Naive thymus-derived CD4-positive, alpha-beta T cell (primary cell): ENCODE measurements at regions not wholly inside any gene's neighbourhood (a gene's known extent, or its start where the extent isn't known, plus 50 kb on each side); places are given as distances from the start of the nearest gene placed in this dataset.

Experiments
- ATAC-seq: fragments of 150-1000 bp; cut with Tn5 transposase; 2 replicates; pipeline ENCODE4 v1.10.0; 2021; ENCODE audit warnings: mild to moderate bottlenecking, moderate library complexity
- CTCF ChIA-PET: fragments of 350-600 bp; sonication (Branson Sonifier 250); formaldehyde crosslinking; loops from one replicate; lab custom pipeline; 2021; ENCODE audit warnings: antibody characterized with exemption; lab: Charles Lee
- POLR2A ChIA-PET: fragments of 350-600 bp; sonication (Branson Sonifier 250); formaldehyde crosslinking; loops from one replicate; lab custom pipeline; 2021; ENCODE audit warnings: antibody characterized with exemption, inconsistent platforms; lab: Charles Lee
- DNase-seq, 9 donors: peaks; one replicate each; pipeline versions ENCODE4 v3.0.0 to v3.0.0-alpha.2; 2020 to 2022; ENCODE audit warnings: mixed read lengths in 1 of 9
- H3K27ac ChIP-seq: one replicate; pipeline ENCODE4 v1.7.0; 2013; ENCODE audit warnings: mild to moderate bottlenecking, low read depth, low read length, moderate library complexity
- H3K27me3 ChIP-seq, 2 donors: one replicate each; pipeline ENCODE4 v1.7.0; 2013; ENCODE audit warnings: low read length in 2 of 2, mild to moderate bottlenecking in 2 of 2, moderate library complexity in 2 of 2; ENCODE audit not compliant: control insufficient read depth in 2 of 2, insufficient read depth in 2 of 2
- H3K36me3 ChIP-seq, 3 experiments: 1 replicate in 2 of 3; 2 replicates in 1 of 3; pipeline ENCODE4 v1.7.0; 2013; ENCODE audit warnings: low read length in 3 of 3, mild to moderate bottlenecking in 3 of 3, moderate library complexity in 1 of 3; ENCODE audit not compliant: insufficient read depth in 3 of 3, control insufficient read depth in 2 of 3
- H3K4me1 ChIP-seq, 2 donors: one replicate each; pipeline ENCODE4 v1.7.0; 2013; ENCODE audit warnings: low read length in 2 of 2, mild to moderate bottlenecking in 2 of 2, moderate library complexity in 1 of 2; ENCODE audit not compliant: control insufficient read depth in 2 of 2, insufficient read depth in 2 of 2
- H3K4me3 ChIP-seq: 2 replicates; pipeline ENCODE4 v1.7.0; 2013; ENCODE audit warnings: mild to moderate bottlenecking, low read length
- H3K9me3 ChIP-seq, 3 experiments: 1 replicate in 2 of 3; 2 replicates in 1 of 3; pipeline ENCODE4 v1.7.0; 2013; ENCODE audit warnings: low read length in 3 of 3; ENCODE audit not compliant: control insufficient read depth in 2 of 3
- H3K27ac Mint-ChIP-seq, 9 donors: one replicate each; pipeline ENCODE4 v1.8.0; 2020 to 2022; ENCODE audit warnings: mixed read lengths in 9 of 9, mild to moderate bottlenecking in 8 of 9, moderate library complexity in 5 of 9, inconsistent platforms in 2 of 9
- H3K27me3 Mint-ChIP-seq, 5 donors: one replicate each; pipeline ENCODE4 v1.8.0; 2021 to 2022; ENCODE audit warnings: mixed read lengths in 5 of 5, mild to moderate bottlenecking in 1 of 5
- H3K36me3 Mint-ChIP-seq, 5 donors: one replicate each; pipeline ENCODE4 v1.8.0; 2020 to 2022; ENCODE audit warnings: mixed read lengths in 5 of 5, mild to moderate bottlenecking in 3 of 5, inconsistent platforms in 1 of 5
- H3K4me1 Mint-ChIP-seq, 7 donors: one replicate each; pipeline ENCODE4 v1.8.0; 2020 to 2022; ENCODE audit warnings: mixed read lengths in 7 of 7, mild to moderate bottlenecking in 3 of 7, inconsistent platforms in 1 of 7
- H3K4me3 Mint-ChIP-seq, 10 donors: one replicate each; pipeline ENCODE4 v1.8.0; 2020 to 2022; ENCODE audit warnings: mild to moderate bottlenecking in 10 of 10, mixed read lengths in 10 of 10, moderate library complexity in 6 of 10, inconsistent platforms in 2 of 10
- H3K9me3 Mint-ChIP-seq, 11 donors: one replicate each; pipeline ENCODE4 v1.8.0; 2020 to 2022; ENCODE audit warnings: mixed read lengths in 11 of 11, mild to moderate bottlenecking in 4 of 11, inconsistent platforms in 1 of 11, moderate library complexity in 1 of 11
- intact Hi-C, 2 donors: fragments of 100-400 bp; cut with micrococcal nuclease; formaldehyde crosslinking; loops; one replicate each; pipeline ENCODE4 v1.15.1; 2023

GRCh38 chr10:20405761-20406160 is 491.4 kb downstream of the NEBL start:
- ATAC-seq (no peak), DNase-seq (no peak)
- Histone ChIP-seq H3K27ac (no peak overlapping the region), H3K27me3 (no peaks in the 10 kb centered on the region), H3K36me3 (no peaks in the 10 kb centered on the region), H3K4me3 (no peak overlapping the region), H3K9me3 (no peaks in the 10 kb centered on the region), H3K4me1 (no peaks in the 10 kb centered on the region)
- intact Hi-C loops, result no loop called here
- POLR2A ChIA-PET, result no interaction called here
- Mint-ChIP-seq H3K27ac (no peak overlapping the region), H3K36me3 (no peaks in the 10 kb centered on the region), H3K4me1 (no peaks in the 10 kb centered on the region), H3K27me3 (no peaks in the 10 kb centered on the region), H3K9me3 (peaks cover 0 to 13% (median 5%) of the 10 kb centered on the region in 11 donors), H3K4me3 (no peak overlapping the region)
- CTCF ChIA-PET, result no interaction called here

DNA sequence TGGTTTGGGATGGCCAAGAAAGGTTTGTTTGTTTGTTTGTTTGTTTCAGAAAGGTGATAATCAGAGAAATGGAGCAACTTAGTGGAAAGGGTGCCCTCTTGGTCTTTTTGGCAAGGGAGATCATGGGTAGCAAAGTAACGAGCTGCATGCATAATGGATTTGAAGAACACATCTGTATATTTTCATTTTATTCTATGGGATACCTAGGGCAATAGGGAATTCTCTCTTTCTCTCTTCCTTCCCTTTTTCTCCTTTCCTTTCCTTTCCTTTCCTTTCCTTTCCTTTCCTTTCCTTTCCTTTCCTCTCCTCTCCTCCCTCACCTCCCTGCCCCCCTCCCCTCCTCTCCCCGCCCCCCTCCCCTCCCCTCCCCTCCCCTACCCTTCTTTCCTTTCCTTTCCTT is 492.1 kb downstream of the NEBL start:
- no peaks in the 10 kb centered on the region for H3K36me3 ChIP-seq
- CTCF ChIA-PET, result no interaction called here
- Mint-ChIP-seq H3K4me3 (no peak overlapping the region), H3K9me3 (peaks cover 0 to 13% (median 5%) of the 10 kb centered on the region in 11 donors), H3K27me3 (no peaks in the 10 kb centered on the region), H3K36me3 (no peaks in the 10 kb centered on the region), H3K27ac (no peak overlapping the region), H3K4me1 (no peaks in the 10 kb centered on the region)
- no peak overlapping the region for H3K27ac ChIP-seq
- intact Hi-C loops, result no loop called here
- H3K9me3 ChIP-seq, result no peaks in the 10 kb centered on the region
- no peaks in the 10 kb centered on the region for H3K4me1 ChIP-seq
- H3K4me3 ChIP-seq, result no peak overlapping the region
- no peaks in the 10 kb centered on the region for H3K27me3 ChIP-seq
- POLR2A ChIA-PET, result no interaction called here
- DNase-seq (no peak), ATAC-seq (no peak)

DNA sequence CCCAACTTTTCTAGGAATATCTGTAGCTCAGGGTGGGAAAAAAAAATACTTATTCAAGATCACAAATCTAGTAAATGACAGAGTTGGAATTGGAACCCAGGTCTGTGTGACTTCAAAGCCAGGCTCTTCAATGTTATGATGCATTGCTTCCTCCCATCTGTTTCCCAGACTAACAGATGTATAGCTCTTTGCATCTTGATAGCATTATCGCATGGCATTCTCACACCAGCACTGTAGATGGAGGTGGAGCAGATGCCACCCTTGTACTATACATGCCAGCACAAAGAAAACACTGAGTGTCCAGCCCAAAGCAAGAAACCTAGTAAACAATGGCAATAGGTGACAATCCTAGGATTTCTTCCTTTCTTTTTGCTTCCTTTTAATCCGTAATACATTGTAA is 497.3 kb downstream of the NEBL start:
- Mint-ChIP-seq H3K36me3 (no peaks in the 10 kb centered on the region), H3K4me3 (no peak overlapping the region), H3K27ac (no peak overlapping the region), H3K9me3 (peaks cover 0 to 14% (median 6%) of the 10 kb centered on the region in 11 donors), H3K27me3 (peaks cover 0 to 3% (median 0%) of the 10 kb centered on the region in 5 donors), H3K4me1 (no peaks in the 10 kb centered on the region)
- no peak for DNase-seq
- Histone ChIP-seq H3K9me3 (no peaks in the 10 kb centered on the region), H3K27me3 (no peaks in the 10 kb centered on the region), H3K27ac (no peak overlapping the region), H3K4me3 (no peak overlapping the region), H3K36me3 (no peaks in the 10 kb centered on the region), H3K4me1 (no peaks in the 10 kb centered on the region)
- ChIA-PET POLR2A (no interaction called here), CTCF (interaction anchor here (0.7 kb wide), 1 partner anchor 906 kb away, joined by 4 read pairs; no protein-coding TSS in a partner anchor)
- intact Hi-C loops, result no loop called here
- ATAC-seq, result no peak

GRCh38 chr10:20396701-20397100 is 500.4 kb downstream of the NEBL start:
- no peak for DNase-seq
- H3K9me3 ChIP-seq, result no peaks in the 10 kb centered on the region
- Mint-ChIP-seq H3K4me3 (no peak overlapping the region), H3K27me3 (peaks cover 0 to 3% (median 0%) of the 10 kb centered on the region in 5 donors), H3K4me1 (no peaks in the 10 kb centered on the region), H3K36me3 (no peaks in the 10 kb centered on the region), H3K9me3 (peaks cover 0 to 18% (median 6%) of the 10 kb centered on the region in 11 donors), H3K27ac (no peak overlapping the region)
- no peaks in the 10 kb centered on the region for H3K27me3 ChIP-seq
- ChIA-PET POLR2A (no interaction called here), CTCF (no interaction called here)
- no peaks in the 10 kb centered on the region for H3K36me3 ChIP-seq
- H3K4me3 ChIP-seq, result no peak overlapping the region
- H3K4me1 ChIP-seq, result no peaks in the 10 kb centered on the region
- H3K27ac ChIP-seq, result no peak overlapping the region
- ATAC-seq, result no peak
- intact Hi-C loops, result no loop called here

DNA sequence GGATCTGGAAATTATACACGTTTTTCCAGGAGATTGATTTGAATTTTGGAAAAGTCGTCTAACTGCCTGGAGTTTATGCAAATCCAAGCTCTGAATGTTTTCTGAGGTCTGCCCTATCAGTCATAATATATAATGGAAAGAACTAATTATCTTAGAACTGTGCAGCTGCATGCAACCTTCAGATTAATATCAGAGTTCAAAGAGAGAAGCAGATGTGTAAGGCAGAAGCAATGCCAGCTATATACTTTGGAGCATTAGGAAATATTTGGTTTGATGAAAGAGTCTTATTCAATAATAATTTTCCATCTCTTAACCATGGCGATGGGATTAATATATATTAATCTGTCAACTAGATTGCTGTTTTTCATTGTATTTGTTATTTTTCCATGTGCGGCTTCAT is 500.9 kb downstream of the NEBL start:
- Mint-ChIP-seq H3K27me3 (peaks cover 0 to 3% (median 0%) of the 10 kb centered on the region in 5 donors), H3K9me3 (peaks cover 0 to 18% (median 7%) of the 10 kb centered on the region in 11 donors), H3K4me3 (no peak overlapping the region), H3K36me3 (no peaks in the 10 kb centered on the region), H3K4me1 (no peaks in the 10 kb centered on the region), H3K27ac (no peak overlapping the region)
- Histone ChIP-seq H3K4me1 (no peaks in the 10 kb centered on the region), H3K27me3 (no peaks in the 10 kb centered on the region), H3K4me3 (no peak overlapping the region), H3K36me3 (no peaks in the 10 kb centered on the region), H3K9me3 (no peaks in the 10 kb centered on the region), H3K27ac (no peak overlapping the region)
- ATAC-seq, result no peak
- POLR2A ChIA-PET, result no interaction called here
- no peak for DNase-seq
- intact Hi-C loops, result no loop called here
- CTCF ChIA-PET, result no interaction called here

DNA sequence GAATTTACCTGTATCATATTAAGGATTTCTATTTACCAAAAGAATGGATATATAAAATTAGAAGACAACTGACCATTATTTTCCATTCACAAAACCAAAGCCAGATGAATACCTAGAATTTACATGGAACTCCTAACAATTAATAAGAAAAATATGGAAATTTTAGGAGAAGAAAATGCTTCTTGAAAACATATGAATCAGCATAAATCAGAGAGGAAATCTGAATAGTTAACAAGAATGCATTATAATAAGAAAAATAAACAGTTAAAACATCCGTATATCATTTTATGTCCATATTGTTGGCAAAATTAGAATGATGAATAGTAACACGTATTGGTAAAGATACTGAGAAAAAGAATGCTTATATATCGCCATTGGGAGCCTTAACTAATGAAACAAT is 505.5 kb downstream of the NEBL start:
- POLR2A ChIA-PET, result no interaction called here
- Histone ChIP-seq H3K27me3 (no peaks in the 10 kb centered on the region), H3K9me3 (no peaks in the 10 kb centered on the region), H3K4me3 (no peak overlapping the region), H3K4me1 (no peaks in the 10 kb centered on the region), H3K36me3 (no peaks in the 10 kb centered on the region), H3K27ac (no peak overlapping the region)
- Mint-ChIP-seq H3K9me3 (peaks cover 0 to 18% (median 8%) of the 10 kb centered on the region in 11 donors), H3K27ac (no peak overlapping the region), H3K4me3 (no peak overlapping the region), H3K4me1 (no peaks in the 10 kb centered on the region), H3K36me3 (no peaks in the 10 kb centered on the region), H3K27me3 (peaks cover 0 to 3% (median 0%) of the 10 kb centered on the region in 5 donors)
- intact Hi-C loops, result no loop called here
- DNase-seq (no peak), ATAC-seq (no peak)
- CTCF ChIA-PET, result no interaction called here

- Histone ChIP-seq H3K4me3 (no peak overlapping the region), H3K27ac (no peak overlapping the region), H3K36me3 (no peaks in the 10 kb centered on the region), H3K9me3 (no peaks in the 10 kb centered on the region), H3K27me3 (no peaks in the 10 kb centered on the region), H3K4me1 (no peaks in the 10 kb centered on the region)
- DNase-seq, result no peak
- no peak for ATAC-seq
- no peaks in the 10 kb centered on the region for H3K27me3 Mint-ChIP-seq
- H3K9me3 Mint-ChIP-seq, result peaks cover 2 to 22% (median 10%) of the 10 kb centered on the region in 11 donors
- ChIA-PET CTCF (no interaction called here), POLR2A (no interaction called here)
- intact Hi-C loops, result no loop called here
- no peak overlapping the region for H3K27ac Mint-ChIP-seq
- H3K4me3 Mint-ChIP-seq, result no peak overlapping the region
- H3K4me1 Mint-ChIP-seq, result peaks cover 0 to 5% (median 0%) of the 10 kb centered on the region in 7 donors
- peaks cover 0 to 6% (median 0%) of the 10 kb centered on the region in 5 donors for H3K36me3 Mint-ChIP-seq
Measured at GRCh38 chr10:20381761-20382160, 515.4 kb downstream of the NEBL start.
